Hematopoietic multipotent progenitor cell treated with erythropoietin and hydrocortisone succinate and interleukin-3 and kit ligand, for 8 days (in vitro differentiated cells): ENCODE measurements at regions not wholly inside any gene's neighbourhood (a gene's known extent, or its start where the extent isn't known, plus 50 kb on each side); places are given as distances from the start of the nearest gene placed in this dataset.
A peak's percentile ranks its signal among the peaks of the same experiment; 100 is the strongest.
"Not testable (repeated sequence)": the region's sequence is repeated elsewhere in the genome, so short reads cannot be mapped to it uniquely, and the experiment has no call there.

Source experiments
- DNase-seq: peaks from one replicate; pipeline ENCODE4 v3.0.0-alpha.2; 2015

DNA sequence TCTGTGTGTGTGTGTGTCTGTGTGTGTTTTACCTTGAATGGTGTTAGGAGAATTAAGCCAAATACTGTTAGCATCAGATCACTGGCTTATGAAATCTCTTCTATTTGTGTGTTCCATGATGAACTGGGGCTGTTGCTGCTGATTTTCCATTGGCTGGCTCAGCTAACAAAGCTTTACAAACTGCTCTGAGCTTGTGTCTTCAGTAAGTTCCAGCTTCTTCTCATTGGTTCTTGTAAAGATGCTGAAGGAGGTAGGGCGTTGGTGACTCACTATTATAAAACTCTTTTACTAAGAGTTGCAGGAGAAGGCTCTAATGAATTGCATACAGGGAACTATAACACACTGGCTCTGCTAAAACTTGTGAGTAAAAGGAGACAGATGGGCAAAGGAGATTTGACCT, 136.4 kb upstream of the PRKCQ start:
- DNase-seq = no peak

- DNase-seq = no peak
Observed at GRCh38 chr10:6713716-6714115, 133.6 kb upstream of the PRKCQ start.

DNA sequence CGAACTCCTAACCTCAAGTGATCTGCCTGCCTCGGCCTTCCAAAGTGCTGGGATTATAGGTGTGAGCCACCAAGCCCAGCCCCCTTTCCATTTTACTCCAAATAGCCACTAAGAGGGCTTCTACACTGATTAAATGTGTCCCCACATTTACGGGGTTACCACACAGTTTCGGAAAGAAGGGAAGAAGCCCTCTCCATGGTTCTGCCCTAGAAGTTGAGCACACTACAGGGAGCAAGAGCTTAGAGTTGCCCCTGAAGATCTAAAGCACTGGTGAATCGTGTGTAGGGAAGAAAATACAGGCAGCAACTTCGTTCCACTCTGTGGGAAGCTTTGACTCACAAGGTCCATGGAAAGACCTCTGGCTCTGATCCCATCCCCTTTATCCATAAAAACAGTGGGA, 133.0 kb upstream of the PRKCQ start:
- DNase-seq = no peak

GRCh38 chr10:6711881-6712280, 131.8 kb upstream of the PRKCQ start:
- no peak for DNase-seq

- DNase-seq = no peak
Observed at GRCh38 chr10:6711408-6711841, 131.3 kb upstream of the PRKCQ start.

- DNase-seq = no peak
Observed at GRCh38 chr10:6707352-6707751, 127.3 kb upstream of the PRKCQ start.

GRCh38 chr10:6706725-6707124, 126.6 kb upstream of the PRKCQ start:
- no peak for DNase-seq

GRCh38 chr10:6704896-6705295, 124.8 kb upstream of the PRKCQ start:
- no peak for DNase-seq

- not testable (repeated sequence) for DNase-seq
Observed at GRCh38 chr10:6702833-6703232, 122.8 kb upstream of the PRKCQ start.

DNA sequence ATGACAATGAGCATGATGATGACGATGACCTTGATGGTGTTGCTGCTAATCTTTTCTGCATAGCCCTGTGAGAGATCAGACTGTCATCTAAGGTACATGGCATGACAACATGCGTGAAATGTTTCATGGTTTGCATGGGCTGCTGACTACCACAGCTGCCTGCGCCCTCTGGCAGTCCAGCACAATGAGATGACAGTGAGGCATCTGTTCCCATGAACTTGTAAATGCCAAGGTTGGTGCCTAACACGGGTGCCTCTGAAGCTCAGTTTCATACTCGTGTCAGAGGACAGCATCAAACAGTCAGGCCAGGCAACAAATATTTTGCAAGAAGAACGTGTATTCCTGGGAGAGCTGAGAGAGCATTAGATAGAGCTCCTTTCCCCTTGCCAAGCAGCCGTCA, 122.0 kb upstream of the PRKCQ start:
- no peak for DNase-seq

DNA sequence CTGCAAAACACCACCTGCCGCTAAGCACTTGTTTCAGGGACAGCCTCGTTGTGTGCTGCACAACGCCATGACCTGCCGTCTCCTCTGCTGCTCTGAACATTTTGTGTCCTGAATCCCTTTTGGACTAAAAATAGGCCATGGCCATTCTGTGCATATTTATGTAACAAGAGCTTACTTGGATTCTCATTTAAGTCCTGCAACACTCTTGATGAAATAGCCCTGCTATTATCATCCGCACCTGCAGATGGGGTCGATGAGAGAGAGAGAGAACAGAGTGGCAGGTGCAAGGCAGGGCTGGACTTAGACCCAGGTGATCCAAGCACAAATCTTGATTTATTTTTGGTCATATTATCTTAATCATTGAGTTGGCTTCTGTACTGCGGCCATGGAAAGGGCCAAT, 121.2 kb upstream of the PRKCQ start:
- no peak for DNase-seq

GRCh38 chr10:6700066-6700465, 120.0 kb upstream of the PRKCQ start:
- no peak for DNase-seq

DNA sequence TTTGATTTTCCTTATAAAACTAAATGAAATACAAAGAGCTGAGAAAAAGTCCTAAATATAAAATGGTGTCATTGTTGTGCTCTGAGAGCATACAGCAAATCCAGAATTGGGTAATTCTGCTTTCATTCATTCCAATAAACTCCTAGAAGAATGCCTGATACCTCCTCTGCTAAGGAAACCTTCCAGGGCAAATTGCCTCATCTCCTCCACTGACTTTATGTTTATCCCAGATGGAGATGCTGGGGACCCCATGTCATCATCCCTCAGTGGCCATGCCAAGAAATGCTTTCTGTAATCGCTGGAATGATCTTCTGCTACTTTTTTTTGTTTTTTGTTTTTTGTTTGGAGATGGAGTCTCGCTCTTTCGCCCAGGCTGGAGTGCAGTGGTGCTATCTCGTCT, 119.3 kb upstream of the PRKCQ start:
- no peak for DNase-seq

DNA sequence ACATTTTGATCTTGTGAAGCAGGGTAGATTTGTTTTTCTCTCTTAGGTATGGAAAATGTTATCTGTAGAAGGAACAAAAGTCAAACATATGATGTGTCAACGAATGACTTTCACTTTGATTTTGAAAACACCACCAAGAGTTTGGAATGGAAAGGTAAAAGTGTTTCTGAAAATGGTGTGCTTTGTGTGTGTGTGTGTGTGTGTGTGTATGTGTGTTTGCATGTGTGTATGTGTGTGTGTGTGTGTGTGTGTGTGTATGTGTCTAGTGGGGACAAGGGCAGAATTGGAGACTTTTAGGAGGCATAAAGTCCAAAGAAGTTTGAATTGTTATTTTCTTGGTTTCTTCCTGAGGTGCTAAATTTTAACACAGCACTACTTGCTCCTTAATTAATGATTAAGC, 115.4 kb upstream of the PRKCQ start:
- DNase-seq = no peak

DNA sequence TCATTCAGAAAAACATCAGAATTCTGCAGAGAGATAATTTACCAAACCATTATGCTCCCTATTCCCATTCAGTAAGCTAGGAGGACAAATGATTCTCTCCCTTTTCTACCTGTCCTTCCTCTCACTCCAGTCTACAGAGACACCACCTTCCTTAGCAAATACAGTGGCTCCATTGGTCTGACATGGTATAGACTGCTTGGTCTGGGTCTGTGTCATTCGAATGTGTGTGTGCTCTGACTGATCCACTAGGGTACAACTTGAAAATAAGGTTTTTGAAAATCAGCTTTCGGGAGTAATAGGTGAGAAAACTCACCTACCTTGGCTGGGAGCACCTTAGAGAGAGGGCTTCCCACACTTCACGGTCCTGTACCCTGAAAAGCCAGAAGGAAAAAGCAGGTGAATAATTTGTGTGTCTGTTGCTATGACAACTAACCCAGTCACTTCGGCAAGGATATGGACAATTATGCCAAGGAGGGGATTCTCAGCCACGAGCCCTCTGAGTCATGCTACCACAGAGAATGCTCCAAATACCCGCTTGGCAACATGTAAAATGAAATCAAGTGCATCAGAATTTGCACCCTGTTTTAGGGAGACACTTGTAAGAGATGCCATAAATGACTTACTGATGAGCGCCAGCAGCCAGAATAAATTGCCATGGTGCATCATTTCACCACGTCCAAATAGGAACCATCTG, 114.5 kb upstream of the PRKCQ start:
- no peak for DNase-seq

GRCh38 chr10:6692856-6693255, 112.8 kb upstream of the PRKCQ start:
- DNase-seq = no peak

DNA sequence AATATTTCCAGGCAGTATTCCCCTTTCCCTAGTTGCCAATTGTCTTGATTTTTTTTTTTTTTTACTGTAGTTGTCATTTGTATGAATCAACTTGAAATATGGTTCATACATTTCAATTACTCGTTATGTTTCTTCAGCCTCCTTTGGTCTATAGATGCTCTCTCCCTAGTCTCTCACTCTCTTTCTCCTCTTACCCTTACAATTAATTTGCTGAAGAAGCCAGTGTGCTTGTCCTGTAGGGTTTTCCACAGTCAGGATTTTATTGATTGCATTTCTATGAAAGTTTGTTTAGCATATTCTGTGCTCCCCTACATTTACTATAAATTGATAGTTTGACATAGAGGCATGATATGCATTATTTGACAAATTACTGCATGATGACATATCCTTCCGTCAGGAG, 112.0 kb upstream of the PRKCQ start:
- no peak for DNase-seq

- DNase-seq = no peak
Observed at GRCh38 chr10:6689036-6689435, 109.0 kb upstream of the PRKCQ start.

- no peak for DNase-seq
Observed at GRCh38 chr10:6680735-6681134, 100.7 kb upstream of the PRKCQ start.

GRCh38 chr10:6678956-6679355, 98.9 kb upstream of the PRKCQ start:
- no peak for DNase-seq

DNA sequence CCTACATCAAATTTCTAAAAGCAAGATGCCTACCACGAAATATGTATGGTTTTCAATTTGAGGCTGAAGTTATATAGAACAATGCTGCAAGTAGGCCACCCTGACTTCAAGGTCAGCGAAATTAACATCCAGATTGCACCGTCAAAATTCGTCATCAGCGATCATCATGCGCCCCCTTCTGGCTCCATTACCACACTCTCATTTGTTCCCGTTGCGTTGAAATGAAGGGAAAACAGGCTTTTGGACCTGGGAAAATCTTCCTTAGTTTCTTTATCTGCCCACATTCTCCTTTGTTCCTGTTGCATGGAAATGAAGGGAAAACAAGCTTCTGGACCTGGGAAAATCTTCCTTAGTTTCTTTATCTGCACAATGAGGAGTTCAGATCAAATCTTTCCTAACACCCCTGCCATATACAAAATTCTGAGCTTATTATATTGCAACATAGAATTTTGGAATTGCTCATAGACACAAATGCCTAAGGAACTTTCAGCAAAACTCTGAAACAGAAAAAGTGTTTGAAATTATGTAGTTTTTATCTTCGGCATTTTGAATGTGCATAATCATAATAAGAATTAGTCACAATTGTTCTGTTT, 98.2 kb upstream of the PRKCQ start:
- peak; percentile 64 for DNase-seq

DNA sequence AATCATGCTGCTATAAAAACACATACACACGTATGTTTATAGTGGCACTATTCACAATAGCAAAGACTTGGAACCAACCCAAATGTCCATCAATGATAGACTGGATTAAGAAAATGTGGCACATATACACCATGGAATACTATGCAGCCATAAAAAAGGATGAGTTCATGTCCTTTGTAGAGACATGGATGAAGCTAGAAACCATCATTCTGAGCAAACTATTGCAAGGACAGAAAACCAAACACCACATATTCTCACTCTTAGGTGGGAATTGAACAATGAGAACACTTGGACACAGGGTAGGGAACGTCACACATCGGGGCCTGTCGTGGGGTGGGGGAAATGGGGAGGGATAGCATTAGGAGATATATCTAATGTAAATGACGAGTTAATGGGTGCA, 97.1 kb upstream of the PRKCQ start:
- DNase-seq = not testable (repeated sequence)

- DNase-seq = no peak
Observed at GRCh38 chr10:6674291-6674690, 94.2 kb upstream of the PRKCQ start.

DNA sequence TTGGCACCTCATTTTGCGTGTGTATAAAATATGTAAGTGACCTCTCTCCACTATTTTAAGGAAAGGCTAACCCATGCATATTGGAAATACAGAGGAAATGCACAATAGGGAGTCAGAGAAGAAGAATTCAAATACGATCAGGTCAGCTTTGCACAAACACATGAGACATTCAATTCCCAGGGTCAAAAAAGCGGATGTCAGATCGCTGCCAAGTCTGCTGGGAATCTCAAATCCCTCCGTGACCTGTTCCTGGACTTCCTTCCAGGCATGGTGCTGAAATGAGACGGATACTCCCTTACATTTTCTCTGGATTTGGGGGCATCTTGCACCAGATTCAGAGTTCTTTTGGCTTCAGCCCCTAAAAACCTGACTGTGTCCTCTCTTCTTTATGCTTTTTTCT, 91.9 kb upstream of the PRKCQ start:
- DNase-seq = no peak

DNA sequence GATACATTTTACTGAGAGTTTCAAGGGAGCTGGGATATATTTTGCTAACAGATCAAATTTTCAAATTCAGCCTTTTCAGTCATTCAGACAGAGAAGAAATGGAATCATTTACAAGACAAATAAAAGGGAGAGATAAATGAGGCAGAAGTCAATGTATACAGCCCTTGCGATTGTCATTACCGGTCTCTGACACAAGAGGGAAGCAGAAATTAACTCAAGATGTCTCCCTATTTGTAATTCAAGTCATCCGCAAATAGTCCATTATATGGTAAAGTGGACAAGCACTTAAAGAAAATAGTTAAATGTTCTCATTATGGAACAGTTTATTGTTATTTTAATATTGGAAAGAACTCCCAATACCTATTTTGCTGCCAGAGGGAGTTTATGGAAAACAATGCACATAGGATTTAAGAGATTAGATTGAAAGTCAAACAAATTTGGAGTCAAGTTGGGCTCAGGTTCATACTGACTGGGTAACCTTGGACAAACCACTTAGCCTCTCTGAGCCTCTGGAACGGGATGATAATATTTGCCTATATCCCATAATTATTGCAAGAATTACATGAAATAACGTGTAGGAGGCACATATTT, 89.3 kb upstream of the PRKCQ start:
- DNase-seq = peak; percentile 66
